Retinal pigment epithelial cell (primary cell): ENCODE measurements at regions not wholly inside any gene's neighbourhood (a gene's known extent, or its start where the extent isn't known, plus 50 kb on each side); places are given as distances from the start of the nearest gene placed in this dataset.

ENCODE experiments used
- DNase-seq: peaks from one replicate; pipeline ENCODE4 v3.0.0-alpha.2; 2010; ENCODE audit warnings: low read depth
- H3K4me3 ChIP-seq: 2 replicates; pipeline ENCODE4 v1.5.1; 2011; ENCODE audit warnings: mild to moderate bottlenecking, low read length, control low read depth, moderate library complexity
- CTCF ChIP-seq: conservative IDR thresholded peaks from 2 replicates; pipeline ENCODE4 v1.5.1; 2011; ENCODE audit warnings: low read depth, low read length, control low read depth, inconsistent platforms

GRCh38 chr11:80779905-80780605 lies 1339.2 kb upstream of the TENM4 start:
- DNase-seq: no peak
- TF ChIP-seq CTCF: no peak
- no peak overlapping the region for H3K4me3 ChIP-seq

GRCh38 chr11:80778941-80779340 lies 1338.1 kb upstream of the TENM4 start:
- no peak for TF ChIP-seq CTCF
- DNase-seq: no peak
- H3K4me3 ChIP-seq: no peak overlapping the region

GRCh38 chr11:80778432-80778831 lies 1337.6 kb upstream of the TENM4 start:
- no peak overlapping the region for H3K4me3 ChIP-seq
- no peak for DNase-seq
- no peak for TF ChIP-seq CTCF

GRCh38 chr11:80773919-80774318 lies 1333.1 kb upstream of the TENM4 start:
- no peak overlapping the region for H3K4me3 ChIP-seq
- no peak for DNase-seq
- no peak for TF ChIP-seq CTCF

- no peak for DNase-seq
- TF ChIP-seq CTCF: no peak
Measured at GRCh38 chr11:80771017-80771416, 1330.2 kb upstream of the TENM4 start.

GRCh38 chr11:80758787-80759186 lies 1318.0 kb upstream of the TENM4 start:
- no peak for TF ChIP-seq CTCF
- no peak overlapping the region for H3K4me3 ChIP-seq

More at GRCh38 chr11:80771017-80771416, 1330.2 kb upstream of the TENM4 start:
- no peak overlapping the region for H3K4me3 ChIP-seq

GRCh38 chr11:80748207-80748925 lies 1307.5 kb upstream of the TENM4 start:
- no peak overlapping the region for H3K4me3 ChIP-seq
- TF ChIP-seq CTCF: no peak
- DNase-seq: peak; percentile 33

More at GRCh38 chr11:80758787-80759186, 1318.0 kb upstream of the TENM4 start:
- no peak for DNase-seq
